Right ventricle myocardium superior (tissue), 1 donor: ENCODE measurements at regions not wholly inside any gene's neighbourhood (a gene's known extent, or its start where the extent isn't known, plus 50 kb on each side); places are given as distances from the start of the nearest gene placed in this dataset.
A peak's percentile ranks its signal among the peaks of the same experiment; 100 is the strongest.

Experiments used
- ATAC-seq: fragments of 200-7000 bp; cut with Tn5 transposase; one replicate; pipeline ENCODE4 v1.9.1; 2020; ENCODE audit warnings: mild to moderate bottlenecking; ENCODE audit not compliant: poor library complexity
- DNase-seq: peaks from one replicate; pipeline ENCODE4 v3.0.0-alpha.2; 2020
- intact Hi-C: fragments of 100-400 bp; cut with DNase I; formaldehyde crosslinking; loops from one replicate; pipeline ENCODE4 v1.11.2; 2022
- donor health status: DM: no; HTN: yes; CAD: no; lungs with severe emphysema.

- intact Hi-C loops: no loop called here
- ATAC-seq: no peak
Observed at GRCh38 chr12:59182191-59182590, 261.9 kb upstream of the LRIG3 start.

GRCh38 chr12:59181196-59181777 lies 261.0 kb upstream of the LRIG3 start:
- no peak for ATAC-seq
- intact Hi-C loops: no loop called here
- DNase-seq: no peak

More at GRCh38 chr12:59182191-59182590, 261.9 kb upstream of the LRIG3 start:
- no peak for DNase-seq

GRCh38 chr12:59179231-59179630 lies 258.9 kb upstream of the LRIG3 start:
- no peak for DNase-seq
- ATAC-seq: no peak

GRCh38 chr12:59173695-59174094 lies 253.4 kb upstream of the LRIG3 start:
- ATAC-seq (no peak), DNase-seq (no peak)
- intact Hi-C loops: no loop called here

More at GRCh38 chr12:59179231-59179630, 258.9 kb upstream of the LRIG3 start:
- intact Hi-C loops: no loop called here

GRCh38 chr12:59168647-59169046 lies 248.3 kb upstream of the LRIG3 start:
- DNase-seq: no peak
- intact Hi-C loops: no loop called here
- ATAC-seq: no peak

DNA sequence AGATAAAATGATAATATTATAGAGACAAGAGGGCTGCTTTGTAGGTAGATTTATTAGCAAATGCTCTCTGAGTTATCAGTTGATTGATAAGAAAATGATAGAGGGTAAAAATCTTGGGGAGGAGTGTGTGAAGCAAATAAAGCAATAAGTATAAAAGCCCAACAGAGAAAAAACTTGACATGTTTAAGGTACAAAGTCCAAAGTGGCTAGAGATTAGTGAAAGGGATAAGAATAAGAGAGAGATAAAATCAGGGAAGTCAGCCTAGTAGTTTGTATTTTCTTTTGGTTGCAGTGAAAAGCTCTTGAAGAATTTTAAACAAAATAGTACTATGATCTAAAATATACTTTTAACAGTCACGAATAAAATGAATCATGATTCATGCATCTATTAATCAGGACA lies 246.2 kb upstream of the LRIG3 start:
- no peak for ATAC-seq
- intact Hi-C loops: no loop called here
- no peak for DNase-seq

GRCh38 chr12:59164991-59165718 lies 244.9 kb upstream of the LRIG3 start:
- intact Hi-C loops: no loop called here

GRCh38 chr12:59164226-59164625 lies 243.9 kb upstream of the LRIG3 start:
- intact Hi-C loops: no loop called here
- ATAC-seq (no peak), DNase-seq (no peak)

More at GRCh38 chr12:59164991-59165718, 244.9 kb upstream of the LRIG3 start:
- DNase-seq (no peak), ATAC-seq (no peak)

GRCh38 chr12:59158681-59159080 lies 238.4 kb upstream of the LRIG3 start:
- intact Hi-C loops: loop anchor here (10.0 kb wide), 1 partner anchor 1174 kb away; no protein-coding TSS in a partner anchor
- no peak for ATAC-seq
- DNase-seq: no peak

DNA sequence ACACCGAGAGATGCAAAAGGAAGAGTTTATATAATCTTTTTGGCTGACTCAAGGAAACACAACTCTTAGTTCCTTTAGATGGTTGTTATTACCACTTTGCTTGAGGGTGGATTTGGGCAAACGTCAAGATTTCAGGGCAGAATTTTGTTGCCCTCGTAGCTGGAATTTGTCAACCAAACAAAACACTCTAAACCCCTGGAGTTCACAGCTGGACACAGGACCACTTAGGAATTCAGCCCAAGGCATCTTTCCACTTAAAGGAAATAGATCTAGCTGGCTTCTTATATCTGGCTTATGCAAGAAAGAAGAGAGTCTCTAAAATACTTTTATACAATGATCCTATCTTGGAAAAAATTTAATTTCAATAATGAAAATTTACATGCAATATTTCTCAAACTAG lies 237.8 kb upstream of the LRIG3 start:
- no peak for ATAC-seq
- no peak for DNase-seq

GRCh38 chr12:59155448-59155847 lies 235.1 kb upstream of the LRIG3 start:
- ATAC-seq (no peak), DNase-seq (no peak)
- intact Hi-C loops: loop anchor here (10.0 kb wide), 1 partner anchor 1171 kb away; no protein-coding TSS in a partner anchor

More for the DNA sequence above, 237.8 kb upstream of the LRIG3 start:
- intact Hi-C loops: loop anchor here (10.0 kb wide), 1 partner anchor 1173 kb away; no protein-coding TSS in a partner anchor

DNA sequence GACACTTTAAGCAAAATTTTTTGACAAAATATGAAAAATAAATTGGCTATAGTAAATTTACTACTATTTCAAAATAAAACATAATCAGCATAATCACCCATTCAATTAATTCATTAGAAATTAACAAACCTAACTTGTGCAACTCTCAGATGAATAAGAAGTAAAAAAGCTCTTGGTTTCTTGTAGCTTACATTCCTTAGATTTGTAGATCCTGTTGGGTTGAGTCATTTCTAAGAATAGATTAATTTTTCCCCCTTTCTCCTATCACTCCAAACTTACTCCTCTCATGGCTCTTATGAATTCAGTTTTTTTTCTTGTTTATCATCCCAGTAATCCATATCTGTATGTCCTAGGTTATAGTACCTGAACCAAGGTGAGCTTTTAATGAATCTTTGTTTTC lies 230.9 kb upstream of the LRIG3 start:
- DNase-seq (no peak), ATAC-seq (no peak)
- intact Hi-C loops: loop anchor here (5.0 to 10.0 kb wide), 4 partner anchors 39 to 1166 kb away; no protein-coding TSS in a partner anchor

DNA sequence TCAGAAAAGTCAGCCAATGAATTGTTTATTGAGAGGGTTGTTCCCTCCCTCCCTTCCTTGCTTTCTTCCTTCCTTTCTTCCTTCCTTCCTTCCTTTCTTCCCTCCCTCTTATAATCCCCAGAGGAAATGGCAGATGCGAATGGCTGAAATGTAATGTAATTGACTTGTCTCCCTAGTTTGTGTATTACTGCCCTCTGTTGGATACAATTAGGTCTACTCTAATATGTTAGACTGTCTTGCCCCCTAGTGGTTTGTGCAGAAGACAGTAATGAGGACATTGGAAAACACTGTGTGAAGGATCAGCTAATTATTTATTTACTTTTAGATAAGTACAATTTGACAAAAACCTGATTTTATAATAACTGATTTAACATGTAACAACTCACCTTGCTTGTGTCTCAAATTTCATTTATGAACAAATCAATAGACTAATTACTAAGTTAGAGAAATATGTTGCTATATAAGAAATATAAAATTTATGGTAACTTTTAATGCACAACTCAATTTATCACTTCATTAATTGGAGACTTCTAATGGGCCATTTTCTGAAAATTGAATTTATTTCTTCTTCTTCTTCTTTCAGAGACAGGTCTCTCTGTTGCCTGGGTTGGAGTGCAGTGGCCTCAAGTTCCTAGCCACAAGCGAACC lies 229.8 kb upstream of the LRIG3 start:
- intact Hi-C loops: loop anchor here (5.0 to 10.0 kb wide), 5 partner anchors 38 to 1165 kb away; no protein-coding TSS in a partner anchor
- peak; percentile 94 for ATAC-seq
- DNase-seq: no peak

DNA sequence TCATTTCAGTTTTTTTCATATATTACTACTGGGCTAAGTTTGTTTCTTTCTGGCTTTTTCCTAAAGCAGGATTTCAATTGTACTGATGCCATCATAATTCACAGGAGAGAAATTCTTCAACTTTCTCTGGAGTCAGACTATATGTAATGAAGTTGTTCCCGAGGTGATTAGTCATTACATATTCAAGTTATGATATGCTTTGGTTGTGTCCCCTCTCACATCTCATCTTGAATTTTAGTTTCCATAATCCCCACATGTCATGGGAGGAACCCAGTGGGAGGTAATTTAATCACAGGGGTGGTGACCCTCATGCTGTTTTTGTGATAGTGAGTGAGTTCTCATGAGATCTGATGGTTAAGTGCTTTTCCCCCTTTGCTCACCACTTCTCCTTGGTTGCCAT lies 227.5 kb upstream of the LRIG3 start:
- ATAC-seq (no peak), DNase-seq (no peak)
- intact Hi-C loops: loop anchor here (5.0 kb wide), 1 partner anchor 615 kb away; no protein-coding TSS in a partner anchor

DNA sequence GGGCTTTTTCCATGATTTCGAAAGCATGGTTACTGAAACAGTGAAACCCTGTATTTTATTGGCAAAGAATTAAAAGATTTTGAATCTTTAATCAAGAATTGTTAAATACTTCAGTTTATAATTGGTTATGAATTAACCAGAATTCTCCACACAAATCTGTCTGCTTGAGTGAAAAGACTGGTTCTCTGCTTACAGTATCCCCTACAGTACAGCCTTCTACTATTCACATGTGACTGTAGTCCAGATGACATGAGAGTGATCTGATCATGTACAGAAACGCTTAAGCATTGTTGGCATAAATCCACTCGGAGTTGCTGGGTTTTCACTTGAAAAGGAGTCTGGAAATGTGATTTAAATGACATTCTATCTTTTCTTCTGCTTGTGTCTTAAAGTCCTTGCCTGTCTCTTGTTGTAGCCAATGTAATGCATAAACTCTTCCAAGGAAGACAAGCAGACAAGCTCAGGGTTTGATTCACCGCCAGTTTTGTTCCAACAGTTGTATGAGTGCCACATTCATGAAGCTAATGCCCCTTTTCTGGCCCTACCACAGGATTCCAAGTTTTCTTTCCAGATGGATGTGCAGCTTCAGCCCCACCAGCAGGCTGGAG lies 222.0 kb upstream of the LRIG3 start:
- intact Hi-C loops: no loop called here
- ATAC-seq: no peak
- DNase-seq: no peak

DNA sequence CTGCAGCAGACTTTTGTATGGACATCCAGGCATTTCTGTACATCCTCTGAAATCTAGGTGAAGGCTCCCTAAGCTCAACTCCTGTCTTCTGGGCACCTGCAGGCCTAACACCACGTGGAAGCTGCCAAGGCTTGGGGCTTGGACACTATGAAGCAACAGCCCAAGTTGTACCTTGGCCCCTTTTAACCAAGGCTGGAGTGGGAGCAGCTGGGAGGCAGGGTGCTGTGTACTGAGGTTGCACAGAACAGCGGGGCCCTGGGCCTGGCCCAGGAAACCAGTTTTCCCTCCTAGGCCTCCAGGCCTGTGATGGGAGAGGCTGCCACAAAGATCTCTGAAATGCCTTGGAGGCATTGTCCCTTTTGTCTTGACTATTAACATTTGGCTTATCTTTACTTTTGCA lies 214.4 kb upstream of the LRIG3 start:
- no peak for DNase-seq
- intact Hi-C loops: no loop called here
- no peak for ATAC-seq

GRCh38 chr12:59131462-59131861 lies 211.2 kb upstream of the LRIG3 start:
- intact Hi-C loops: no loop called here
- no peak for DNase-seq

DNA sequence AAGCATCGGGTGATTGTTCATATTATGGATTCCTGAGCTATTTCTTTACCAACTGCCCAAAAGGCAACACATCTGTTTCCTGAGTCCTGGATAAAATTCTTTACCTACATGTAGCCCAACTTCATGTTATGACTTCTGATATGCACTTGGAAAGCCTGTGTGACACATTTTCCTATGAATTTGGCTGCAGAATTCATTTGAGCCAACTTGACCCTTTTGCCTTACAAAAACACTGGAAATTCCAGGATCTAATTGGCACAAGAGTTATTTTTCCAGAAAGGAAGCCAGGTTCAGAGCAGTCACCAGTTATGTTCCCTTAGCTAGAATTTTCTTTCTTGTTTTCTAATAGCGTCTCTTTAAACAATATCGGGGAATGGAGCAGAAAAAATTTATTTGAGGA lies 202.5 kb upstream of the LRIG3 start:
- intact Hi-C loops: no loop called here
- ATAC-seq (no peak), DNase-seq (no peak)

More at GRCh38 chr12:59131462-59131861, 211.2 kb upstream of the LRIG3 start:
- ATAC-seq: no peak

- intact Hi-C loops: no loop called here
- no peak for DNase-seq
- no peak for ATAC-seq
Observed at GRCh38 chr12:59121451-59121850, 201.1 kb upstream of the LRIG3 start.
